CD14-positive monocyte (primary cell): ENCODE measurements at regions not wholly inside any gene's neighbourhood (a gene's known extent, or its start where the extent isn't known, plus 50 kb on each side); places are given as distances from the start of the nearest gene placed in this dataset.

Experiments used
- DNase-seq, 3 donors: peaks; one replicate each; pipeline ENCODE4 v3.0.0-alpha.2; 2011 to 2022
- H2AFZ ChIP-seq: 2 replicates; pipeline ENCODE4 v1.6.0; 2012; ENCODE audit warnings: mild to moderate bottlenecking, low read depth, low read length, inconsistent platforms; ENCODE audit not compliant: insufficient read depth, poor library complexity, severe bottlenecking
- H3K27ac ChIP-seq, 2 donors: 1 replicate in 1 of 2; 2 replicates in 1 of 2; pipeline ENCODE4 v1.5.1; 2012 to 2013; ENCODE audit warnings: low read length in 2 of 2, control low read depth in 1 of 2, inconsistent platforms in 1 of 2, low read depth in 1 of 2, mild to moderate bottlenecking in 1 of 2
- H3K27me3 ChIP-seq, 2 donors: one replicate each; pipeline versions ENCODE4 v1.6.0 to v1.6.1; 2011 to 2013; ENCODE audit warnings: low read length in 2 of 2; ENCODE audit not compliant: control insufficient read depth in 2 of 2, insufficient read depth in 2 of 2
- H3K36me3 ChIP-seq, 2 donors: replicated peaks in 1 of 2; 1 replicate in 1 of 2; 2 replicates in 1 of 2; pipeline versions ENCODE4 v1.5.1 to v1.6.1; 2012 to 2013; ENCODE audit warnings: low read length in 2 of 2, control low read depth in 1 of 2, inconsistent platforms in 1 of 2, mild to moderate bottlenecking in 1 of 2; ENCODE audit not compliant: insufficient read depth in 2 of 2, control insufficient read depth in 1 of 2
- H3K4me1 ChIP-seq, 2 donors: 1 replicate in 1 of 2; 2 replicates in 1 of 2; pipeline versions ENCODE4 v1.5.1 to v1.6.1; 2012 to 2013; ENCODE audit warnings: low read length in 2 of 2, control low read depth in 1 of 2, inconsistent platforms in 1 of 2, mild to moderate bottlenecking in 1 of 2, moderate library complexity in 1 of 2; ENCODE audit not compliant: insufficient read depth in 2 of 2, control insufficient read depth in 1 of 2
- H3K4me2 ChIP-seq: replicated peaks from 2 replicates; pipeline ENCODE3; 2012; ENCODE audit warnings: low read length, moderate library complexity, mild to moderate bottlenecking; ENCODE audit not compliant: poor library complexity, severe bottlenecking; ENCODE audit errors: extremely low read depth
- H3K4me3 ChIP-seq, 3 experiments: fragments of 200-600 bp in 1 of 3; sonication (generic) in 1 of 3; replicated peaks in 1 of 3; 1 replicate in 2 of 3; 2 replicates in 1 of 3; pipeline ENCODE4 v1.5.1; 2011 to 2013; ENCODE audit warnings: low read length in 3 of 3, mild to moderate bottlenecking in 3 of 3, control low read depth in 2 of 3, low read depth in 2 of 3, inconsistent platforms in 1 of 3, moderate library complexity in 1 of 3
- H3K79me2 ChIP-seq: 2 replicates; pipeline ENCODE4 v1.6.0; 2012; ENCODE audit warnings: mild to moderate bottlenecking, control low read depth, inconsistent platforms, low read length, moderate library complexity; ENCODE audit not compliant: insufficient read depth
- H3K9ac ChIP-seq: 2 replicates; pipeline ENCODE4 v1.6.0; 2017; ENCODE audit warnings: low read length, mild to moderate bottlenecking; ENCODE audit not compliant: insufficient read depth, poor library complexity, severe bottlenecking
- H3K9me3 ChIP-seq, 2 donors: replicated peaks in 1 of 2; 1 replicate in 1 of 2; 2 replicates in 1 of 2; pipeline versions ENCODE4 v1.5.1 to v1.6.1; 2012 to 2013; ENCODE audit warnings: low read length in 2 of 2, control low read depth in 1 of 2; ENCODE audit not compliant: control insufficient read depth in 1 of 2, insufficient read depth in 1 of 2
- H4K20me1 ChIP-seq: 2 replicates; pipeline ENCODE4 v1.6.0; 2012; ENCODE audit warnings: mild to moderate bottlenecking, low read length, control low read depth, moderate library complexity; ENCODE audit not compliant: insufficient read depth
- H3K27ac Mint-ChIP-seq, 7 donors: one replicate each; pipeline ENCODE4 v1.8.0; 2020; ENCODE audit warnings: mild to moderate bottlenecking in 7 of 7, mixed read lengths in 7 of 7, moderate library complexity in 6 of 7, inconsistent platforms in 2 of 7
- H3K27me3 Mint-ChIP-seq, 3 donors: one replicate each; pipeline ENCODE4 v1.8.0; 2021 to 2022; ENCODE audit warnings: low read depth in 3 of 3, mild to moderate bottlenecking in 3 of 3, mixed read lengths in 3 of 3, moderate library complexity in 3 of 3, inconsistent platforms in 1 of 3
- H3K36me3 Mint-ChIP-seq, 2 donors: one replicate each; pipeline ENCODE4 v1.8.0; 2020; ENCODE audit warnings: mixed read lengths in 2 of 2, inconsistent platforms in 1 of 2, mild to moderate bottlenecking in 1 of 2
- H3K4me1 Mint-ChIP-seq: one replicate; pipeline ENCODE4 v1.8.0; 2020; ENCODE audit warnings: mild to moderate bottlenecking, mixed read lengths
- H3K4me3 Mint-ChIP-seq, 2 donors: one replicate each; pipeline ENCODE4 v1.8.0; 2020; ENCODE audit warnings: mild to moderate bottlenecking in 2 of 2, mixed read lengths in 2 of 2, moderate library complexity in 1 of 2
- H3K9me3 Mint-ChIP-seq, 7 donors: one replicate each; pipeline ENCODE4 v1.8.0; 2020 to 2022; ENCODE audit warnings: mixed read lengths in 7 of 7, mild to moderate bottlenecking in 6 of 7, moderate library complexity in 6 of 7, inconsistent platforms in 2 of 7
- WGBS: methylation state at CpG from one replicate; pipeline ENCODE4 v1.1.5; 2013; ENCODE audit warnings: missing lambda C conversion rate; ENCODE audit not compliant: insufficient coverage; 5-methylcytosine and 5-hydroxymethylcytosine counted together
- intact Hi-C, 2 donors: fragments of 100-400 bp; cut with micrococcal nuclease; formaldehyde crosslinking; loops; one replicate each; pipeline versions ENCODE4 v1.15.0 to v1.15.1; 2023
- TF ChIP-seq, protein P1 (sequence below): fragments of 200-600 bp; IDR thresholded peaks from one replicate; pipeline ENCODE4 v1.8.0; 2022; ENCODE audit warnings: antibody characterized with exemption, mild to moderate bottlenecking

DNA sequence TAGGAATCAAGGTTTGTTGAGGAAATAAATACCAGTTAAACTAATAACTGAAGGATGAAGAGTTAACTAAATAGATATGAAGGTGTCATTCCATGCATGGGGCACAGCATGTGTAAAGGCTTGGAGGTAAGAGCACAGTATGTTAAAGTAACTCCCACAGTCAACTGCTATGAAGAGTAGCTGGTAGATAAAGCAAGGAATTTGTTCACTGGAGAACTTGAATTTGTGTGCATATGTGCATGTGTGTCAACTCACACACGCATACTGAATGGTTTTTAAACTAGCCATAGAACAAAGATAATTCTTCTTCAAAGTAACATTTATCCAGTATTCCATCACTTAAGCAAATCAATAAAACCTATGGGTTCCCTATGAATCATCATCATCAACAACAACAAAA lies 135.9 kb downstream of the FAM76B start:
- intact Hi-C loops, result no loop called here
- Histone ChIP-seq H3K9ac (no peak overlapping the region), H3K27ac (no peak overlapping the region), H3K4me2 (no peak overlapping the region), H3K9me3 (no peaks in the 10 kb centered on the region), H3K79me2 (no peaks in the 10 kb centered on the region), H3K4me1 (peaks cover 13 to 16% of the 10 kb centered on the region in 2 donors), H3K4me3 (no peak overlapping the region), H4K20me1 (no peaks in the 10 kb centered on the region), H3K36me3 (no peaks in the 10 kb centered on the region), H3K27me3 (no peaks in the 10 kb centered on the region), H2AFZ (no peak overlapping the region)
- Mint-ChIP-seq H3K4me1 (peaks cover 23% of the 10 kb centered on the region), H3K27ac (no peak overlapping the region), H3K4me3 (no peak overlapping the region), H3K9me3 (peaks cover 0 to 1% (median 0%) of the 10 kb centered on the region in 7 donors), H3K27me3 (peaks cover 0 to 1% (median 1%) of the 10 kb centered on the region in 3 donors), H3K36me3 (no peaks in the 10 kb centered on the region)
- no peak for DNase-seq
- WGBS, result no CpG with 5 or more reads among the region's 1 CpG
- TF ChIP-seq, protein P1, sequence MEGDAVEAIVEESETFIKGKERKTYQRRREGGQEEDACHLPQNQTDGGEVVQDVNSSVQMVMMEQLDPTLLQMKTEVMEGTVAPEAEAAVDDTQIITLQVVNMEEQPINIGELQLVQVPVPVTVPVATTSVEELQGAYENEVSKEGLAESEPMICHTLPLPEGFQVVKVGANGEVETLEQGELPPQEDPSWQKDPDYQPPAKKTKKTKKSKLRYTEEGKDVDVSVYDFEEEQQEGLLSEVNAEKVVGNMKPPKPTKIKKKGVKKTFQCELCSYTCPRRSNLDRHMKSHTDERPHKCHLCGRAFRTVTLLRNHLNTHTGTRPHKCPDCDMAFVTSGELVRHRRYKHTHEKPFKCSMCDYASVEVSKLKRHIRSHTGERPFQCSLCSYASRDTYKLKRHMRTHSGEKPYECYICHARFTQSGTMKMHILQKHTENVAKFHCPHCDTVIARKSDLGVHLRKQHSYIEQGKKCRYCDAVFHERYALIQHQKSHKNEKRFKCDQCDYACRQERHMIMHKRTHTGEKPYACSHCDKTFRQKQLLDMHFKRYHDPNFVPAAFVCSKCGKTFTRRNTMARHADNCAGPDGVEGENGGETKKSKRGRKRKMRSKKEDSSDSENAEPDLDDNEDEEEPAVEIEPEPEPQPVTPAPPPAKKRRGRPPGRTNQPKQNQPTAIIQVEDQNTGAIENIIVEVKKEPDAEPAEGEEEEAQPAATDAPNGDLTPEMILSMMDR, result no peak

DNA sequence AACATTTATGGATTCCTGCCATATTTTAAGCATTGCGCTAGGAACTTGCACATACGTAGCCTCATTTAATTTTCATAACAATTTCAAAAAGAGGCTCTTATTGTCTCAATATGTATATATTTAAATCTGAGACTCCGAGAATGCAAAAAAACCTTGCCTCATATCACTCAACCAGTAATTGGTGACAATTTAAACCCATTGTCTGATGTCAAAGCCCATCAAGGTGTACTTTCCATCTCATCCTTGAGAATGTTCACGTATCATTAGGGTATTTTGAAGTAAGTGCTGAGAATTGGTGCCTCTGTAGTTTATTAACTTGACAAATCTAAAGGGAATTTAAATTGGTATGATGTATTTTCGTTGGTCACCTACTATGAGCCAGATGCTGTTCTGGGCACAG lies 136.5 kb downstream of the FAM76B start:
- intact Hi-C loops, result no loop called here
- Histone ChIP-seq H3K9me3 (no peaks in the 10 kb centered on the region), H3K79me2 (no peaks in the 10 kb centered on the region), H3K9ac (no peak overlapping the region), H3K27me3 (no peaks in the 10 kb centered on the region), H3K4me3 (no peak overlapping the region), H2AFZ (no peak overlapping the region), H3K27ac (no peak overlapping the region), H4K20me1 (no peaks in the 10 kb centered on the region), H3K36me3 (no peaks in the 10 kb centered on the region), H3K4me2 (no peak overlapping the region), H3K4me1 (peaks cover 13 to 16% of the 10 kb centered on the region in 2 donors)
- Mint-ChIP-seq H3K27ac (no peak overlapping the region), H3K36me3 (no peaks in the 10 kb centered on the region), H3K4me1 (peaks cover 23% of the 10 kb centered on the region), H3K27me3 (peaks cover 0 to 1% (median 1%) of the 10 kb centered on the region in 3 donors), H3K4me3 (no peak overlapping the region), H3K9me3 (peaks cover 0 to 1% (median 0%) of the 10 kb centered on the region in 7 donors)
- DNase-seq, result no peak
- TF ChIP-seq, protein P1, result no peak
- WGBS, result no CpG with 5 or more reads among the region's 5 CpGs
